GM23338 (cell line): ENCODE measurements at regions not wholly inside any gene's neighbourhood (a gene's known extent, or its start where the extent isn't known, plus 50 kb on each side); places are given as distances from the start of the nearest gene placed in this dataset.

Source experiments
- ATAC-seq: fragments of 200-7000 bp; cut with Tn5 transposase; 3 replicates; pipeline ENCODE4 v1.9.1; 2020
- DNase-seq: peaks from one replicate; pipeline ENCODE4 v3.0.0-alpha.2; 2015; ENCODE audit warnings: low spot score
- H2AFZ ChIP-seq: fragments of 200-600 bp; sonication (generic); 2 replicates; pipeline ENCODE4 v1.8.0; 2016; ENCODE audit warnings: antibody characterized with exemption, mild to moderate bottlenecking, moderate library complexity
- H3F3A ChIP-seq: fragments of 200-600 bp; sonication (generic); replicated peaks from 2 replicates; pipeline ENCODE4 v1.8.0; 2017; ENCODE audit warnings: antibody characterized with exemption, mixed run types, low read depth
- H3K27ac ChIP-seq: fragments of 200-600 bp; sonication (generic); 2 replicates; pipeline ENCODE4 v1.6.1; 2016; ENCODE audit warnings: low read depth
- H3K27me3 ChIP-seq: fragments of 200-600 bp; sonication (generic); 2 replicates; pipeline ENCODE4 v1.8.0; 2016; ENCODE audit warnings: mild to moderate bottlenecking, mixed run types, moderate library complexity; ENCODE audit not compliant: insufficient read depth
- H3K36me3 ChIP-seq: fragments of 200-600 bp; sonication (generic); 2 replicates; pipeline ENCODE4 v1.8.0; 2016; ENCODE audit warnings: mild to moderate bottlenecking; ENCODE audit not compliant: insufficient read depth
- H3K4me1 ChIP-seq: fragments of 200-600 bp; sonication (generic); 2 replicates; pipeline ENCODE4 v1.8.0; 2016; ENCODE audit warnings: mild to moderate bottlenecking, moderate library complexity; ENCODE audit not compliant: insufficient read depth
- H3K4me2 ChIP-seq: fragments of 200-600 bp; sonication (generic); 2 replicates; pipeline ENCODE4 v1.7.1; 2017; ENCODE audit warnings: mixed run types
- H3K4me3 ChIP-seq: fragments of 200-600 bp; sonication (generic); 2 replicates; pipeline ENCODE4 v1.6.1; 2016; ENCODE audit warnings: mixed run types
- H3K79me2 ChIP-seq: fragments of 200-600 bp; sonication (generic); replicated peaks from 2 replicates; pipeline ENCODE4 v1.8.0; 2017; ENCODE audit warnings: mild to moderate bottlenecking; ENCODE audit not compliant: insufficient read depth
- H3K9me2 ChIP-seq: fragments of 200-600 bp; sonication (generic); 2 replicates; pipeline ENCODE4 v1.8.0; 2017; ENCODE audit not compliant: insufficient read depth
- H4K20me1 ChIP-seq: fragments of 200-600 bp; sonication (generic); replicated peaks from 2 replicates; pipeline ENCODE4 v1.8.0; 2017; ENCODE audit warnings: mild to moderate bottlenecking; ENCODE audit not compliant: insufficient read depth
- H3K27ac Mint-ChIP-seq: 2 replicates; pipeline ENCODE4 v1.8.0; 2020; ENCODE audit warnings: inconsistent platforms, mild to moderate bottlenecking, moderate library complexity, mixed read lengths
- H3K27me3 Mint-ChIP-seq: 3 replicates; pipeline ENCODE4 v1.8.0; 2022; ENCODE audit warnings: low read depth, mild to moderate bottlenecking, moderate library complexity, mixed read lengths, inconsistent platforms; ENCODE audit not compliant: insufficient read depth, poor library complexity
- H3K36me3 Mint-ChIP-seq: 3 replicates; pipeline ENCODE4 v1.8.0; 2021; ENCODE audit warnings: low read depth, mild to moderate bottlenecking, inconsistent platforms, moderate library complexity, mixed read lengths
- H3K4me1 Mint-ChIP-seq: 3 replicates; pipeline ENCODE4 v1.8.0; 2020; ENCODE audit warnings: mild to moderate bottlenecking, inconsistent platforms, mixed read lengths
- H3K4me3 Mint-ChIP-seq: 3 replicates; pipeline ENCODE4 v1.8.0; 2021; ENCODE audit warnings: moderate library complexity, mild to moderate bottlenecking, inconsistent platforms, mixed read lengths
- H3K9me3 Mint-ChIP-seq: 3 replicates; pipeline ENCODE4 v1.8.0; 2020; ENCODE audit warnings: moderate library complexity, mild to moderate bottlenecking, inconsistent platforms, mixed read lengths
- CREB1 ChIP-seq: fragments of 250-450 bp; sonication (Bioruptor Pico); IDR thresholded peaks from 2 replicates; pipeline ENCODE4 v1.5.0; 2020; ENCODE audit warnings: low read depth, mild to moderate bottlenecking, moderate library complexity
- ETS1 ChIP-seq: IDR thresholded peaks from 2 replicates; pipeline ENCODE4 v1.6.1; 2016; ENCODE audit warnings: antibody characterized with exemption
- EZH2 ChIP-seq: fragments of 200-600 bp; sonication (generic); IDR thresholded peaks from one replicate; pipeline ENCODE4 v1.8.0; 2017; ENCODE audit warnings: antibody characterized with exemption, mild to moderate bottlenecking, low read depth; ENCODE audit not compliant: unreplicated experiment
- EZH2phosphoT487 ChIP-seq: fragments of 200-600 bp; sonication (generic); IDR thresholded peaks from one replicate; pipeline ENCODE4 v1.8.1; 2018; ENCODE audit warnings: antibody characterized with exemption; ENCODE audit not compliant: unreplicated experiment
- JUNB ChIP-seq: IDR thresholded peaks from one replicate; pipeline ENCODE4 v1.6.1; 2016; ENCODE audit warnings: antibody characterized with exemption; ENCODE audit not compliant: unreplicated experiment
- NANOG ChIP-seq: IDR thresholded peaks from 2 replicates; pipeline ENCODE4 v1.6.1; 2016; ENCODE audit warnings: antibody characterized with exemption, borderline replicate concordance
- POLR2AphosphoS5 ChIP-seq: IDR thresholded peaks from 2 replicates; pipeline ENCODE4 v1.6.1; 2016; ENCODE audit warnings: antibody characterized with exemption, low read depth
- STAT1 ChIP-seq: IDR thresholded peaks from one replicate; pipeline ENCODE4 v1.6.1; 2016; ENCODE audit warnings: antibody characterized with exemption; ENCODE audit not compliant: unreplicated experiment
- ZNF114 ChIP-seq: fragments of 250-450 bp; sonication (Bioruptor Pico); IDR thresholded peaks from 2 replicates; pipeline ENCODE4 v1.5.0; 2020; ENCODE audit warnings: mild to moderate bottlenecking, moderate library complexity
- ZNF331 ChIP-seq: fragments of 250-450 bp; sonication (Bioruptor Pico); IDR thresholded peaks from 2 replicates; pipeline ENCODE4 v1.5.0; 2020; ENCODE audit warnings: low read depth, mild to moderate bottlenecking, moderate library complexity
- ZNF462 ChIP-seq: fragments of 250-450 bp; sonication (Bioruptor Pico); IDR thresholded peaks from 2 replicates; pipeline ENCODE4 v1.5.0; 2020; ENCODE audit warnings: mild to moderate bottlenecking, moderate library complexity
- TF ChIP-seq, protein P1 (sequence below): IDR thresholded peaks from one replicate; pipeline ENCODE4 v1.6.1; 2018; ENCODE audit warnings: antibody characterized with exemption; ENCODE audit not compliant: unreplicated experiment
- TF ChIP-seq, protein P2 (sequence below), 2 experiments: fragments of 200-600 bp in 1 of 2; sonication (generic) in 1 of 2; conservative IDR thresholded peaks; 2 replicates each; pipeline versions ENCODE4 v1.5.1 to v1.6.1; 2016 to 2017; ENCODE audit warnings: antibody characterized with exemption in 2 of 2, low read depth in 2 of 2, mild to moderate bottlenecking in 2 of 2, moderate library complexity in 1 of 2

DNA sequence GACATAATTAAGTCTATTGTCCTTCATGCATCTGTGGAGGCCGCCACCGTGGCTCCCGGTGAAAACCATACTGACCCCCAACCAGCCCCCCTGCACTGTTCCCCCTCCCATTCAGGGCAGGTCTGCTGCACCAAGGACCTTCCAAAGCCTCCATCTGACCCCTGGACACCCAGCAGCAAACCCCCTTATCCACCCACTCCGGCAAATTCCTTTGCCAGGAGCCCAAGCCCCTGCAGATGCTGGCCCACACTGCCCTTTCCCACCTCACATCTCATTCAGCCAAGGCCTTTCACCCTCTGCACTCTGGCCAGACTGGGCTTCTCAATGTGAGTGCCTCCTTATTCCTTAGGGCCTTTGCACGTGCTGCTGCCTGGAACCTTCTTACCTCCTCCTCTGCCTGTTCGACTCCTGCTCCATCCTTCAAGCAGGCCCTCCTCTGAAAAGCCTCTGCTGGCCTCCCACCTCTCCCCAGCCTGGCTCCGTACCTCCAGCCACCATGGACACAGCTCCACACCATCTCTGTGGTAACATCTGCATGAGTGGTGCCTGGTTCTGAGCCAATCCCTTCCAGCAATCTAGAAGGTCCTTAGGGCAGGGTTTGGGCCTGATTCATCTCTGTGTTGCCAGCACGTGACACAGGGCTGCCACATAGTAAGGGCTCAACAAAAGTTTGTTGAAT, 230.7 kb downstream of the BCL11B start:
- Mint-ChIP-seq H3K27ac (no peak overlapping the region), H3K9me3 (peaks cover 3% of the 10 kb centered on the region; the same call in 2 of the 3 replicates), H3K4me3 (no peak overlapping the region), H3K27me3 (peaks cover 8% of the 10 kb centered on the region), H3K36me3 (no peaks in the 10 kb centered on the region; the same call in 2 of the 3 replicates), H3K4me1 (peaks cover 10% of the 10 kb centered on the region)
- ATAC-seq (no peak), DNase-seq (no peak)
- Histone ChIP-seq H3K27ac (no peak overlapping the region), H3K4me2 (no peak overlapping the region), H3K27me3 (no peaks in the 10 kb centered on the region), H4K20me1 (no peaks in the 10 kb centered on the region), H3K79me2 (no peaks in the 10 kb centered on the region), H3K4me1 (0 out of 2 replicates have a peak, but pooled peaks cover under 1% of the 10 kb centered on the region), H3K9me2 (no peaks in the 10 kb centered on the region), H3K36me3 (no peaks in the 10 kb centered on the region), H3F3A (0 out of 2 replicates have a peak, but pooled peaks cover 2% of the 10 kb centered on the region), H2AFZ (no peak overlapping the region), H3K4me3 (no peak overlapping the region)
- TF ChIP-seq JUNB (no peak), STAT1 (no peak), EZH2 (no peak), ZNF331 (CRISPR knock-in tag) (no peak), ZNF462 (CRISPR knock-in tag) (no peak), POLR2AphosphoS5 (no peak), NANOG (no peak), ETS1 (no peak), CREB1 (CRISPR knock-in tag) (no peak), EZH2phosphoT487 (no peak), ZNF114 (no peak)
- TF ChIP-seq, protein P1, sequence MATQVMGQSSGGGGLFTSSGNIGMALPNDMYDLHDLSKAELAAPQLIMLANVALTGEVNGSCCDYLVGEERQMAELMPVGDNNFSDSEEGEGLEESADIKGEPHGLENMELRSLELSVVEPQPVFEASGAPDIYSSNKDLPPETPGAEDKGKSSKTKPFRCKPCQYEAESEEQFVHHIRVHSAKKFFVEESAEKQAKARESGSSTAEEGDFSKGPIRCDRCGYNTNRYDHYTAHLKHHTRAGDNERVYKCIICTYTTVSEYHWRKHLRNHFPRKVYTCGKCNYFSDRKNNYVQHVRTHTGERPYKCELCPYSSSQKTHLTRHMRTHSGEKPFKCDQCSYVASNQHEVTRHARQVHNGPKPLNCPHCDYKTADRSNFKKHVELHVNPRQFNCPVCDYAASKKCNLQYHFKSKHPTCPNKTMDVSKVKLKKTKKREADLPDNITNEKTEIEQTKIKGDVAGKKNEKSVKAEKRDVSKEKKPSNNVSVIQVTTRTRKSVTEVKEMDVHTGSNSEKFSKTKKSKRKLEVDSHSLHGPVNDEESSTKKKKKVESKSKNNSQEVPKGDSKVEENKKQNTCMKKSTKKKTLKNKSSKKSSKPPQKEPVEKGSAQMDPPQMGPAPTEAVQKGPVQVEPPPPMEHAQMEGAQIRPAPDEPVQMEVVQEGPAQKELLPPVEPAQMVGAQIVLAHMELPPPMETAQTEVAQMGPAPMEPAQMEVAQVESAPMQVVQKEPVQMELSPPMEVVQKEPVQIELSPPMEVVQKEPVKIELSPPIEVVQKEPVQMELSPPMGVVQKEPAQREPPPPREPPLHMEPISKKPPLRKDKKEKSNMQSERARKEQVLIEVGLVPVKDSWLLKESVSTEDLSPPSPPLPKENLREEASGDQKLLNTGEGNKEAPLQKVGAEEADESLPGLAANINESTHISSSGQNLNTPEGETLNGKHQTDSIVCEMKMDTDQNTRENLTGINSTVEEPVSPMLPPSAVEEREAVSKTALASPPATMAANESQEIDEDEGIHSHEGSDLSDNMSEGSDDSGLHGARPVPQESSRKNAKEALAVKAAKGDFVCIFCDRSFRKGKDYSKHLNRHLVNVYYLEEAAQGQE, result no peak
- TF ChIP-seq, protein P2, sequence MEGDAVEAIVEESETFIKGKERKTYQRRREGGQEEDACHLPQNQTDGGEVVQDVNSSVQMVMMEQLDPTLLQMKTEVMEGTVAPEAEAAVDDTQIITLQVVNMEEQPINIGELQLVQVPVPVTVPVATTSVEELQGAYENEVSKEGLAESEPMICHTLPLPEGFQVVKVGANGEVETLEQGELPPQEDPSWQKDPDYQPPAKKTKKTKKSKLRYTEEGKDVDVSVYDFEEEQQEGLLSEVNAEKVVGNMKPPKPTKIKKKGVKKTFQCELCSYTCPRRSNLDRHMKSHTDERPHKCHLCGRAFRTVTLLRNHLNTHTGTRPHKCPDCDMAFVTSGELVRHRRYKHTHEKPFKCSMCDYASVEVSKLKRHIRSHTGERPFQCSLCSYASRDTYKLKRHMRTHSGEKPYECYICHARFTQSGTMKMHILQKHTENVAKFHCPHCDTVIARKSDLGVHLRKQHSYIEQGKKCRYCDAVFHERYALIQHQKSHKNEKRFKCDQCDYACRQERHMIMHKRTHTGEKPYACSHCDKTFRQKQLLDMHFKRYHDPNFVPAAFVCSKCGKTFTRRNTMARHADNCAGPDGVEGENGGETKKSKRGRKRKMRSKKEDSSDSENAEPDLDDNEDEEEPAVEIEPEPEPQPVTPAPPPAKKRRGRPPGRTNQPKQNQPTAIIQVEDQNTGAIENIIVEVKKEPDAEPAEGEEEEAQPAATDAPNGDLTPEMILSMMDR (conservative IDR thresholded peaks at IDR 0.05; ENCODE audit: low read depth in 2 of 2), result no peak
